ENCODE measurements at regions not wholly inside any gene's neighbourhood (a gene's known extent, or its start where the extent isn't known, plus 50 kb on each side); places are given as distances from the start of the nearest gene placed in this dataset.

GRCh38 chr16:51374346-51374745, 223.3 kb upstream of the SALL1 start (continued):
- TF ChIP-seq POLR2AphosphoS5 (IDR thresholded peaks at IDR 0.05; ENCODE audit: low read depth): no peak
- no peak for TF ChIP-seq ZNF331 (CRISPR knock-in tag; IDR thresholded peaks at IDR 0.05; ENCODE audit: low read depth)
- no peak for TF ChIP-seq REST (IDR thresholded peaks at IDR 0.05; ENCODE audit: unreplicated experiment)

GRCh38 chr16:51365715-51366114, 214.6 kb upstream of the SALL1 start:
- H3K9me3 Mint-ChIP-seq: no peaks in the 10 kb centered on the region
- Histone ChIP-seq H3K4me3 (no peak overlapping the region), H3K27ac (ENCODE audit: low read depth) (no peak overlapping the region), H3K4me1 (ENCODE audit: insufficient read depth) (no peaks in the 10 kb centered on the region), H3K27me3 (ENCODE audit: insufficient read depth) (no peaks in the 10 kb centered on the region), H3F3A (replicated peaks; ENCODE audit: low read depth) (no peaks in the 10 kb centered on the region), H3K36me3 (ENCODE audit: insufficient read depth) (no peaks in the 10 kb centered on the region), H3K79me2 (replicated peaks; ENCODE audit: insufficient read depth) (no peaks in the 10 kb centered on the region), H4K20me1 (replicated peaks; ENCODE audit: insufficient read depth) (no peaks in the 10 kb centered on the region), H3K4me2 (no peak overlapping the region), H2AFZ (no peak overlapping the region), H3K9me2 (ENCODE audit: insufficient read depth) (0 out of 2 replicates have a peak, but pooled peaks cover 6% of the 10 kb centered on the region)
- 0 out of 3 replicates have a peak, but pooled peaks cover 3% of the 10 kb centered on the region for H3K4me1 Mint-ChIP-seq
- H3K27me3 Mint-ChIP-seq (ENCODE audit: insufficient read depth, low read depth, poor library complexity): peaks cover 3% of the 10 kb centered on the region
- no peaks in the 10 kb centered on the region for H3K36me3 Mint-ChIP-seq (ENCODE audit: low read depth)
- no peak overlapping the region for H3K27ac Mint-ChIP-seq
- H3K4me3 Mint-ChIP-seq: no peak overlapping the region
- DNase-seq (ENCODE audit: low spot score) (no peak), ATAC-seq (no peak)
- TF ChIP-seq NANOG (IDR thresholded peaks at IDR 0.05; ENCODE audit: borderline replicate concordance) (no peak), ZNF114 (CRISPR knock-in tag; IDR thresholded peaks at IDR 0.05) (no peak), CREB1 (CRISPR knock-in tag; IDR thresholded peaks at IDR 0.05; ENCODE audit: low read depth) (no peak), CTCF (conservative IDR thresholded peaks at IDR 0.05; ENCODE audit: low read depth in 2 of 2) (no peak), STAT1 (IDR thresholded peaks at IDR 0.05; ENCODE audit: unreplicated experiment) (no peak), JUNB (IDR thresholded peaks at IDR 0.05; ENCODE audit: unreplicated experiment) (no peak), REST (IDR thresholded peaks at IDR 0.05; ENCODE audit: unreplicated experiment) (no peak), POLR2AphosphoS5 (IDR thresholded peaks at IDR 0.05; ENCODE audit: low read depth) (no peak), EZH2phosphoT487 (IDR thresholded peaks at IDR 0.05; ENCODE audit: unreplicated experiment) (no peak), ZNF462 (CRISPR knock-in tag; IDR thresholded peaks at IDR 0.05) (no peak)
